ENCODE measurements at regions not wholly inside any gene's neighbourhood (a gene's known extent, or its start where the extent isn't known, plus 50 kb on each side); places are given as distances from the start of the nearest gene placed in this dataset.

- TF ChIP-seq ZNF174 (CRISPR knock-in tag; IDR thresholded peaks at IDR 0.05) (no peak), ZNF79 (CRISPR knock-in tag; IDR thresholded peaks at IDR 0.05; ENCODE audit: low read depth) (no peak), ZNF431 (CRISPR knock-in tag; IDR thresholded peaks at IDR 0.05) (no peak), SMAD1 (IDR thresholded peaks at IDR 0.05; ENCODE audit: low read depth, low read length, partially characterized antibody) (no peak), ZNF644 (tag; IDR thresholded peaks at IDR 0.05; ENCODE audit: low read depth) (no peak), HMGN3 (IDR thresholded peaks at IDR 0.05; ENCODE audit: borderline replicate concordance, extremely low read depth, insufficient read length, low read depth, low read length) (no peak), FOXA3 (CRISPR knock-in tag; conservative IDR thresholded peaks at IDR 0.05 in 1 of 2, IDR thresholded peaks at IDR 0.05 in 1 of 2) (no peak), NCOA2 (IDR thresholded peaks at IDR 0.05; ENCODE audit: partially characterized antibody in 2 of 2) (no peak), SUPT5H (IDR thresholded peaks at IDR 0.05) (no peak), ZNF121 (CRISPR knock-in tag; conservative IDR thresholded peaks at IDR 0.05) (no peak), TCF7 (IDR thresholded peaks at IDR 0.05; ENCODE audit: borderline replicate concordance) (no peak), CTCFL (IDR thresholded peaks at IDR 0.05; ENCODE audit: borderline replicate concordance, insufficient read depth, low read depth, low read length, poor library complexity, severe bottlenecking) (no peak), CBX3 (IDR thresholded peaks at IDR 0.05; ENCODE audit: borderline replicate concordance in 1 of 2, low read length in 2 of 2) (no peak), DACH1 (IDR thresholded peaks at IDR 0.05; ENCODE audit: partially characterized antibody) (no peak), ZNF3 (CRISPR knock-in tag; IDR thresholded peaks at IDR 0.05) (no peak), GABPB2 (CRISPR knock-in tag; conservative IDR thresholded peaks at IDR 0.05) (no peak), C11orf30 (IDR thresholded peaks at IDR 0.05; ENCODE audit: low read depth) (no peak), SMARCC2 (IDR thresholded peaks at IDR 0.05; ENCODE audit: low read depth) (no peak)
- WGBS (ENCODE audit: insufficient coverage, low coverage, missing lambda C conversion rate), result 0% methylated on average over 2 of the region's 2 CpGs
These were observed 1250.7 kb upstream of the B3GALT2 start for GRCh38 chr1:194437135-194437534.

More at GRCh38 chr1:194437135-194437534, 1250.7 kb upstream of the B3GALT2 start:
- Histone ChIP-seq H2AFZ (ENCODE audit: low read depth, low read length) (no peak overlapping the region), H3K79me2 (ENCODE audit: control insufficient read depth, insufficient read depth, low read length) (no peaks in the 10 kb centered on the region), H3K4me3 (no peak overlapping the region), H3K4me1 (replicated peaks in 1 of 2; ENCODE audit: control insufficient read depth in 2 of 2, insufficient read depth in 2 of 2, low read length in 2 of 2) (no peaks in the 10 kb centered on the region), H3K27ac (ENCODE audit: extremely low read depth, low read depth, low read length) (no peak overlapping the region), H3K9me1 (ENCODE audit: control insufficient read depth, insufficient read depth, low read length) (no peaks in the 10 kb centered on the region), H3K36me3 (ENCODE audit: control insufficient read depth, insufficient read depth, low read length) (no peaks in the 10 kb centered on the region), H3K9ac (ENCODE audit: insufficient read depth in 1 of 2, low read depth in 2 of 2, low read length in 2 of 2) (no peak overlapping the region), H3K4me2 (ENCODE audit: insufficient read depth, low read length) (no peak overlapping the region), H3K27me3 (ENCODE audit: control insufficient read depth in 2 of 2, insufficient read depth in 2 of 2, low read length in 2 of 2) (no peaks in the 10 kb centered on the region), H3K9me3 (replicated peaks; ENCODE audit: control insufficient read depth, insufficient read depth, low read depth, low read length) (no peaks in the 10 kb centered on the region; the same call in 1 of the 2 replicates), H4K20me1 (replicated peaks; ENCODE audit: control insufficient read depth, insufficient read depth, low read length) (no peaks in the 10 kb centered on the region)
- ATAC-seq (no peak), FAIRE-seq (no peak), DNase-seq (ENCODE audit: extremely low read depth in 1 of 4, low spot score in 3 of 4) (no peak)
- CTCF ChIA-PET (ENCODE audit: low intra/inter-chr PET ratio), result no interaction called here
- intact Hi-C loops (cut with micrococcal nuclease) (no loop called here), in situ Hi-C loops (cut with MboI) (no loop called here)
- no TSS peak for BruUV-seq (replicated peaks)
- POLR2A ChIA-PET, result no interaction called here

Measured in K562 (cell line).